ENCODE measurements at regions not wholly inside any gene's neighbourhood (a gene's known extent, or its start where the extent isn't known, plus 50 kb on each side); places are given as distances from the start of the nearest gene placed in this dataset.

DNA sequence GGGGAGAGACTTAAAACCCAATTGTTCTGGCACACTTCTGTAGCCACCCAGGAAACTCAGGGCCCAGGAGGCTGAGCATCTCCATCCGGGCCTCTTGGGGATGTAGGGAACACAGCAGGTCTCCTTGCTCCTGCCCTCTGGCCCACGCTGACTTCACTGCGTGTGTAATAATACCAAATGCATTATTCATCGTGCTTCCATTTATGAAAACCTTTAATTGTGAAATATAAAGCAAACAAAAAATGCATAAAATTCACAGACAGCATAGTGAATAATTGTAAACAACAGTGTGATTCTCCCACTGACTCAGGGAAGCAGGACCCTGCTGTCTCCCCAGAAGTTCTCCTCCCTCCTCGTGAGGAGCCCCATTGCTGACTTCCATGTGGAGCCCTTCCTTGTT lies 70.3 kb upstream of the SHH start:
- no peak for DNase-seq
- intact Hi-C loops (cut with DNase I): no loop called here

DNA sequence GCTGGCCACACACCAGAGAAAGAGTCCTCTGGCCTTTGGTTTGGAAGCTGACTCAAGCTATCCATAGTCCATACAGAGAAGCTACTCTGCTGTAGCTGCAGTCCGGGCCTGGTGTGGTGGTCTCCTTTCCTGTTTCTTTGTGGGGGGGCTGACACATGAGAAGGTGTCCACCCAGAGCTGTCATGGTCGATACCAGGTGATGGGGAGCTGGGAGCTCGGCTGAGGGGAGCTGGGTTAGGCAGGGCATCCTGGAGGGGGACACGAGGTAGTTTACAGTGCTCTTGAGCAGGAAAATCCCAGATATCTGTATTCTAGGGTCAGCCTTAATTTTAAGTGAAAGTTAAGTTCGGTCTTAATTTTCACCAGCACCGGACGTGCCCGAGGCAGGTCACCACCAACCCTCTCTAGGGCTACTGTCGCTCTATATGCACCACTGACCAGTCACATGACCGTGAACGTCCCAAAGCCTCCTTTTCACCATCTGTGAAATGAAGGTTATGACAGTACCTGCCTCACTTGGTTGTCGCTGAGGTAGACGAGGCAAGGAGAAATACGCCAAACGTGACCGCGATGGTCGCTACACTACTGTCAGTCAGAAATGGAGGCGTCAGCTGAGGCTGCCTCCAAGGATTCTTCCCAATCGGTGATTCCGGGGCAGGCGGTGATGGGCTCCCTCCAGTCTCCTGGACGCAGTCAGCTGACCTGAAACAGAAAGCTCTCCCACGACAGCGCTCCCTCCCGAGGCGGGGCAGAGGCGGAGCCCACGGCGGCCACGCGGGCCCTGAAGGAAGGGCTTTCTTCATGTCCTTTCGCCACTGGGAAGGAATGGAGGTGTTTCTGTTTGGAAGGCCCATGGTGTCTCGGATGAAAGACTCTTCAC lies 69.4 kb upstream of the SHH start:
- intact Hi-C loops (cut with DNase I): no loop called here
- DNase-seq: no peak

DNA sequence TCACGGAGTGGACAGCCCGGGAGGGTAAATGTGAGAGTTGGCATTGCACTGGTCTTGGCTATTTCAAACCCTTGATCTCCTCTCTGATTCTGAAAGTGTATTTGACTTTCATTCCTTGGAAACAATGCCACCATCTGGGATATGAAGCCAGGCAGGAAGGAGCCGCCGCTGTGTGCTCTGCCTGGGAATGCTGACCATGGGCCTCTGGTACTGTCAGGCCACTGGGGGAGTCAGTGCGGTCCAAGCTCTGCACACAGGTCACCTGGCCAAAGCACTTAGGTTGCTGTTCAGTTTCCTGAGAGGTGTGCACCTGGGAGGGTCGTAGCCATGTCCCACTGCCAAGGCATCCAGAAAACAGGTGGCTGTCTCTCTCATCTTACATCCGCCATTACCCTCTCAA lies 68.5 kb upstream of the SHH start:
- intact Hi-C loops (cut with DNase I): no loop called here
- no peak for DNase-seq

DNA sequence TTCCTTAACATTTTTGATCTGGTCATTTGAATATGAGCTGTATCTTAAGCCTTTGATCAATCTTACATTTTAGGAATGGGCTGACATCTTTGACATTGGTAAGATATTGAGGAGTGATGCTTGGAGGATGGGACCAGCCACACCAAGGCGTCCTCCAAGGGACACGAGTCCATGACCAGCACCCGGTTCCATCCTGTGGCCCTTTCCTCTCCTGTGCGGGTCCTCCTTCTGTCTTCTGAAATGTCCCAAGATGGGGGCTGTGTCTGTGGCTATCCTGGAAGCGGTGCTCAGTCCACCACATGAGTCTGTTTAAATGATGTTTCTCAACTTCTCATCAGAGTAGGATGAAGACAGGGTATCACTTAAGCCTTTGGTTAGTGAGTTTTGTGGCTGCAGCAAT lies 67.3 kb upstream of the SHH start:
- intact Hi-C loops (cut with DNase I): no loop called here
- DNase-seq: peak in 1 of 42 donors; percentile 4

DNA sequence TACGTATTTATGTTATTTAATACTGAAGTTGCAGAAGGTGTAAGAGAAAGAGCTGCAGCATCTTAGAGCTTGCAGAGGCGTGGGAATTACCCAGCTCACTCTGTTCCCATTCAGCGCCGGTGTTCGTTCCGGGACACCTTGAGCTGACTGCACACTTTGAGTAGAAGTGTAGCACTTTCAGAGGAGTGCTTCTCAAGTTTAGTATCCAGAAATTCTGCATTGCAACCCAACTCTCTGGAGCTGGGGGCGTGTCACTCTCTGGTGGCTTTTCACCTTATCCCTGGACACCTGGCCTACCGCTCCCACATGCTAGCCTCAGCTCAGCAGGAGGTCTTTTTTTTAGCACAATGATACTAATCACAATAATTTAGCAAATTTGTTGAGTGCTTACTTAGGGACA lies 66.4 kb upstream of the SHH start:
- DNase-seq: peak in 3 of 42 donors; percentile 16 to 30 (median 19)
- intact Hi-C loops (cut with DNase I): no loop called here

DNA sequence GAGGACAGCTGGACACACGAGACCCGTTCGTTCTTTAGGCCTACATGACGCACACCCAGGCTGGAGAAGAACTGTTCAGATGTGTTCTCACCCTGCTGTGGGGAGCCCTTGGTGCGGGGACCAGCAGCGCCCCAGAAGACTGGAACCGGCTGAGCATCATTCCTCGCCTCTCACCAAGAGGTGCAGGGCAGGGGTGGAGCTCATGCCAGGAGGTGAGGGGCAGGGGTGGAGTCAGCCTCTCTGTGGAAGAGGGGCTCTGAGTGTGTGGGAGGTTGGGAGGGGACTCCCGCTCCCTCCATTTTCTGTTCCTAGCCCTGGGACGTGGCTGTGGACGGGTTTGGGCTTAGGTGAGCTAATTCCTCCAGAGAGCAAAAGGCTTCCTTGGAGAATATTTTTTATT lies 66.0 kb upstream of the SHH start:
- peak in 3 of 42 donors; percentile 12 to 31 (median 21) for DNase-seq

DNA sequence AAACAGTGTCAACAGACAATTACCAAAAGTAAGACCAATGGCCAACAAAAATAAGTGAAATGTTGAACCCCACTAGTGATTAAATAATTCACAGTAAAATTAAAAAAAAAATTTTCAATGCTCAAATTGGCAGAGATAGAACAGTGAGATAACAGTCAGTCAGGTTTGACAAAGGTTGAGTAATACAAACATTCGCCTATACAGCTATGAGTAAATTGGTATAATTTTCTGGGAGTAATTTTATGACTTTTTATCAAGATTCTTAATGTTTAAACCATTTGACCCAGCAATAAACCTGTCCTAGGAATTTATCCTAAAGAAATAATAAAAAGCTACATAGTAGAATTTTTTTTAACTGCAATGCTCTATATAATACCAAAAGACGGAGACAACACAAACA lies 64.9 kb upstream of the SHH start:
- intact Hi-C loops (cut with DNase I): no loop called here
- DNase-seq: no peak

More for the DNA sequence above, 66.0 kb upstream of the SHH start:
- intact Hi-C loops (cut with DNase I): no loop called here

DNA sequence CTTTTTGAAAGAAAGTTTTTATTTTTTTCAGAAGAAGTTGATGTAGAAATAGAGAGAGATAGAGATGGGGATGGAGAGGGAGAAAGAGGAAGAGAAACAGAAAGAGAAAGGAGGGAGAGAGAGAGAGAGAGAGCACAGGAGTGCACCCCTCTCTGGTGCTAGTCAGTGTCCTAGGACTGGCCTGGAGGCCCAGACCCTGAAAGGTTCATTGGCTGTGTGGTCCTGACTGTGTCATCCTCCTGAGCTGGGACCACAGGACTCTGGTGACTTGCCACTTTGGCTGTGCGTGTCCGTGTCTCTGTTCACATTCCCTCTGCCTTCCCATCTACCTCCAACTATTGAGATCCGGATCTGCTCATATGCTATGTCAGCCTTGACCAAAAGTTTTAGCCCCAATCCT lies 62.1 kb upstream of the SHH start:
- intact Hi-C loops (cut with DNase I): no loop called here
- peak in 3 of 42 donors; percentile 8 to 18 (median 15) for DNase-seq

DNA sequence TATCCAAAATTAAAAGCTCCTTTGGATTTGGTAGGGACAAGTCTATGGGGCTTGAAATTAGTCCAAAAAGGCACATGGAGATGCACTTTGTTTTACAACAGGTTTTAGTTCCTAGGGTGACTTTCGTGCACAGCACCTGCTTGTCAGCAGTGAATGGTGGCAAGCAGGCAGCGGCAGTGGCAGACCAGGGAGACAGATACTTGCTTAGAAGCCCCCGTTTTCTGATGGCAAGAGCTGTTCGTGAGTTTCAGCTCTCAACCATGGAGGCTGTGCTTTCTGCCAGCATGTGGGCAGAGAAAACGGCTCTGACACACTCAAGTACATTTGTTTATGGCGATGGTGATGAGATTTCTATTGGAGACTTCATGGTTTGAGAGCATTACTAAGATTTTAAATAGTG lies 61.7 kb upstream of the SHH start:
- intact Hi-C loops (cut with DNase I): no loop called here
- peak in 3 of 42 donors; percentile 2 to 10 (median 5) for DNase-seq

DNA sequence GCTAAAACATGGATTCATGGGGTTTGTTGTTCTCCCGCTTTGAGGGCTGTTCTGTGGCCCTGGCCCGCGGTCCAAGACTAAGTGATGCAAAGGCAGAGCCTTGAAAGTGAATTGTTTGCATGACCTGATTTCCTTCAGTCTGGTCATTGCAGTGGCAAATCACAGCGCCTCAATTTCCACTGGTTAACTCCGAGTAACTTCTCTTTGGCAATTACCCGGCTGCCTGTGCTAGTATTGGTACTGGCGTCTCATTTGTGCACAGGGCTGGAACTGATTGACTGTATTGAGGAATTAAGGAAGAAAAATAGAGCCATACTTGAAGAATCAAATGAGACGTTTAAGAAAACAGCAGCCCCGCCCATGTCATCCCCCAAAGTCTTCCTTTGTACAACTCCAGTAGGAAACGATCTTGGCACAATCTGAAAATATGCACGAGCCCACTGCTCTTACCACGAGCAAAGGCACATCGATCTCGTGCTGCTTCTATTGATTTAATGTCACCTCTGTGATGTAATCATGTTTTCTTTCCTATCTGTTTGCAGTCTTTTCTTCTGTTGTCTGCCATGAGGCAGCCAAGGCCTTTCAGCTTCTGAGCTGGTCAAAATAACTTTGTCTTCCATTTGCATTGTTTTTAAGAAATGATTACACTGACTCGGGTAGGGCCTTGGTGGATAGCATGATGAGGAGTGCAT lies 60.6 kb upstream of the SHH start:
- intact Hi-C loops (cut with DNase I): no loop called here
- peak in 3 of 42 donors; percentile 4 to 29 (median 19) for DNase-seq

DNA sequence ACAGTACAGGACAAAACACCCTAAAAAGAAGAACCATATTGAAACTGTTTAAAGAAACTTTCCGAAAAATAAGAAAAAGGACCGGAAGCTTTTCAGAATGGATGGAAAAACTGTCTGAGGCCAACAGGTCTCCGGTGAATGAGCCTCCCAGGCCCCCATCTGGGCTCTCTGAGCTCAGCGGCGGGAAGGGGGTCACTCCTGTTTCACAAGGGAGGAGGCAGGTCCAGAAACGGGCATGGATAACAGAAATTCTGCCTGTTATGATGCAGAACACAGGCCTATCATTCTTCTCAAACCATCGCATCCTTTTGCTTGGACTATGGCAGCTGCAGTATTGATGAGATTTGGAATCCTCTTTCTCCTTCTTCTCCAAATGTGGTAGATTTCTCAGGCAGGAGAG lies 58.9 kb upstream of the SHH start:
- intact Hi-C loops (cut with DNase I): no loop called here
- DNase-seq: peak in 3 of 42 donors; percentile 1 to 26 (median 11)

DNA sequence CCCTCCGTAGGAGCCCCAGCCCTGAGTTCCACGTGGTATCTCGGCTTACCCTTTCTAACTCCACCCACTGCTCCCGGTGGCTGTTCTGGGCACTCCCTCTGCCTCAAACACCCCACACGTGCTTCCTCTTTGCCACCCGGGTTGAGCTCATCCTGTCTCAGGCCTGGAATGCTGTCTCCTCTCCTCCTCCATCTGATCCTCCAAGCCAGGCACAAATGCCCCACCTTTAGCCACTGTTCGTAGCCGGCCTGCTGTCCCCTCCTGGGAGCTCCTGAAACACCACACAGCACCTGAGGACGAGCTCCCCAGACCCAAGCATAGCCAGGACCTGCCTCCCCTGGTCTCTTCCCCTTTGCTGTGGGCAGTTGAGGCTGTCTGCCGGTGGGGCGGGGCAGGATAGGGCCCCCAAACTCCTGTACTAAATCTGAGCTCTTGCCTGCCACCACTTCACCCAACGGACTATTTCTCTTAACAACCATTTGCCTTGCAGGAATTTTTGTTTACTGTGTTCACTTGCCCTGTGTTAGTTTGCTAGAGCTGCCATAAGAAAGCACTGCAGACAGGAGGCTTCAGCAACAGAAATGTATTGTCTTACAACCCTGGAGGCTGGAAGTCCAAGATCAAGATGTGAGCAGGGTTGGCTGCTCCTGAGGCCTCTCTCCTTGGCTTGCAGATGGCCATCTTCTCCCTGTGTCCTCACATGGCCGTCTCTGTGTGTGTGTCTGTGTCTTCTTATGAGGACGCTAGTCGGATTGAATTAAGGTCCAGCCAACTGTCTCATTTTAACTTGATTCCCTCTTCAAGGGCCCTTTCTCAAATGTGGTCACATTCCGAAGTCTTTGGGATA lies 58.3 kb upstream of the SHH start:
- peak in 3 of 42 donors; percentile 7 to 18 (median 11) for DNase-seq
- intact Hi-C loops (cut with DNase I): no loop called here

DNA sequence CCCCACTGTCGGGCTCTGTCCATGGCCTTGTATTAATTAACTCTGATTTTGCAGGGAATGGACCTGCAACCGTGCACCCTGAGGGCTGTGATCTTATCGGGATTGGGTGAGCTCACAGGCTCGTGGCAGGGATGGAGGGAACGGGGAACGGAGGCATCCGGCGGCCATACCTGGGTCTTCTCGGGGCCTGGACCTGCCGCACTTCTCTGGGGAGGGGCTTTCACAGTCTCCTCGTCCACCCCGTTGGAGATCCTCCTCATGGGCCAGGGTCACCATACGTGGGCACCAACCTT lies 57.5 kb upstream of the SHH start:
- DNase-seq: peak in 3 of 42 donors; percentile 1 to 17 (median 11)
- intact Hi-C loops (cut with DNase I): no loop called here

DNA sequence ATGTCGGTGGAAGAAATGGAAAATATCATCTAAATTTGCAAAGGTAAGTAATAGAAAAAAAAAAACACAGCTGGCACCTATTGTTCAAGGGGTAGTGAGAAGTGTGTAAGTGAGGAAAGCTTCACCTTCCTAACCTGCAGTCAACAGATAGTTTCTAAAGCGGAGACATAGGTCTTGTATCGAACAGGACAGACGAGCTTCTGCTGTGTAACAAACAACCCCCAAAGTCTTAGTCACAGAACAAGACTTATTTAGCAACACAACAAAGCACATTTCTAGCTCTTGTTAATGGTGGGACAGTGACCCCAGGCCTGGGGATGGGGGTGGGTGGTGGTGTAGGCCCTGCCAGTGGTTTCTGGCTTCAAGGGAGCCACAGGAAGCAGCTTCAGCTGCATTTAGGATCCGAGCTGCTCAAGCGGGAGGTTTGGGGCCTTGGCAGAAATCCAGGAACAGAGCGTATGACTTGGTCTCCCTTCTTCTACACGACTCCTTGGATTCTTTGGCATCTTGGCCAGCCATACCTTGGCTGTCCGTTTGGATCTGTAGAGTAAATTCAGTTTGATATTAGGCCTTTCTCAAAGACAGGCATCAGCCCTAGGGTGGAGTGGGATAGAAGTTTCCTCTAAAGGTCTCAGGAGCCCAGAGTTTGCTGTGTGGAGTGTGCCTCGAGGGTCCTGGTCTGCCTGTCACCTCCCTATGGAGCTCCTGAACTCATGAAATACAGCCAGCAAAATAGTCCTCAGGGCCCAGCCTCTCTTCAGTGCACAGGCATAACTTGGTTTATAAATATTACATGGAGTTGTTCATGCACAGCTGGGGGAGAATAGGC lies 56.9 kb upstream of the SHH start:
- intact Hi-C loops (cut with DNase I): no loop called here
- DNase-seq: peak in 3 of 42 donors; percentile 4 to 35 (median 4)

DNA sequence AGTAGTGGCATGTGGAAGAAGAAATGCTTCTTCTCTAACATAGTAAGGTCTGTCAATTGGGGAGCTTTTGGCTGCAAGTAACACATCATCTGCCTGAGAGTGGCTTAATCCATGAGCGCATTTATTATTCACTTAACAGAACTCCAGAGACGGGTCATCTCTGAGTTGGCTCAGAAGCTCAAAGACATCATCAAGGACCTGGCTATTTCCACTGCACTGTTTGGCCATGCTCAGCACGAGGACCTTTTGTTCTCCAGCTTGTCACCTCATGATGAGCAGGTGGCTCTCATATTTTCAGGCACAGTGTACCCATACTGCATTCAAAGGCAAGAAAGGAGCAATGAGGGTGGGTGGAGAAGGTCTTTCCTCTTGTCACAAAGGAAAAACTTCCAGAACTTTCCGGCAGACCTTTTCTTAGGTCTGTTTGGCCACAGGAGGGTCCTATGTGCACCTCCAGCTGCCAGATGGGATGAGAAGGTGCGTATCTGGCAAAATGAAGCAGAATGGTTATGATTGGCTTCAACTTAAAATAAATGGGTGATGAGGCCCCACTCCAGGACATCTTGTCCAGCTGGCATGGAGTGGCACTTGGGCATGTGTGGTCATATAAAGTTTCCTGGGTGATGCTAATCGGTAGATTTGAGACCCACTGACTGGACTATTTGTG lies 55.6 kb upstream of the SHH start:
- peak in 3 of 42 donors; percentile 5 to 14 (median 7) for DNase-seq
- intact Hi-C loops (cut with DNase I): no loop called here

DNA sequence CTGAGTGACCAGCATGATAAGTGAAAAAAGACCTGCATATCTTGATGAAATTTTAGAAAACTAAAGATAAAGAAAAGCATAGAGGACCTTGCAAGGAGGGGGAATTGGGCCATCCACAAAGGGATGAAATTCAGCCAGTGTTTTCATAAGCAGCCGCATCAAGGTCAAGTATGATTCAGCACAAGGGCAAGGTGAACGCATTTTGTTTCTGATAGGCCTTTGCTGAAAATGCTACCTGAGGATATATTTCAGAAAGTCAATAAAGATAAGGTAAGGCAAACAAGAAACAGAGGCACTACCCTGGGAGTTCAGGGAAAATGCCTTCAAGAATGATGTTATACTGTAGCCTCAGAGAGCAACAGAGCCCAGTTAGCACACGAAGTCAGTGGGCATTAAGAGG lies 55.0 kb upstream of the SHH start:
- intact Hi-C loops (cut with DNase I): no loop called here
- peak in 2 of 42 donors; percentile 2 to 20 for DNase-seq

DNA sequence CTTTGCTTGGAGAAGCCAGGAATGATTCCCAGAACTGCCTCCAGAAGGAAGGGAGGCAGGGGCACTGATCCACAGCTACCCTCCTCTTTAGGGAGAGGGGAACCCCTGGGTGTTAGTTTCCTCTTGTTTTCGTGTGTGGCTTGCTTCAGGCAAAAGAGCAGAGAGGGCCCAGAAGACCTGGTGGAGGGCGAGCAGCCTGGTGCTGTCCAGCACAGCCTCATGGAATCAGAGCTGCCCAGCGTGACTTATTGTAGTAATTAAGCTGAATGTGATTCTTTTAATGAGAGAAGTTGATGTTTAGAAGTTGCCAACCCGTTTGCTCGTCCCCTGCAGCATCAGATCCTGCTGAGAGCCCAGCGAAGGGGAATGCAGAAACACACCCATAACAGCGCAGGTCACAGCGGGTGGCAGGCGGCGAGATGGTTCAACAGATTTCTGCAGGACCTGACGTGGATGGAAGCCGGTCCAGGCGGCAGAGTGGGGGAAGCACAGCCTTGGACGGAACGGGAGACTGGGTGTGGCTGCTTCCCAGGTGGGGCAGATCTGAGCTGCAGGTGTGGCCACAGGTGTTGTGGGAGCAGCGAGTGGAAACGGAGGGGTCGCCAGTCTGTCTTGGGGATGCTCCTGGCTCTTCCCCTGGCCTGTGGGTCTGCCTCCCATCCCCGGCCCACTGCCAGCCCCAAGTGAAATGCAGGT lies 53.7 kb upstream of the SHH start:
- intact Hi-C loops (cut with DNase I): no loop called here
- peak in 7 of 42 donors; percentile 7 to 32 (median 19) for DNase-seq

Measured in head of caudate nucleus (tissue), 42 donors.